Activated CD8-positive, alpha-beta memory T cell treated with anti-CD3 and anti-CD28 coated beads for 24 hours (primary cell): ENCODE measurements at regions not wholly inside any gene's neighbourhood (a gene's known extent, or its start where the extent isn't known, plus 50 kb on each side); places are given as distances from the start of the nearest gene placed in this dataset.
"Not testable (repeated sequence)": the region's sequence is repeated elsewhere in the genome, so short reads cannot be mapped to it uniquely, and the experiment has no call there.

ENCODE experiments used
- DNase-seq: peaks from one replicate; pipeline ENCODE4 v3.0.0-alpha.2; 2020

DNA sequence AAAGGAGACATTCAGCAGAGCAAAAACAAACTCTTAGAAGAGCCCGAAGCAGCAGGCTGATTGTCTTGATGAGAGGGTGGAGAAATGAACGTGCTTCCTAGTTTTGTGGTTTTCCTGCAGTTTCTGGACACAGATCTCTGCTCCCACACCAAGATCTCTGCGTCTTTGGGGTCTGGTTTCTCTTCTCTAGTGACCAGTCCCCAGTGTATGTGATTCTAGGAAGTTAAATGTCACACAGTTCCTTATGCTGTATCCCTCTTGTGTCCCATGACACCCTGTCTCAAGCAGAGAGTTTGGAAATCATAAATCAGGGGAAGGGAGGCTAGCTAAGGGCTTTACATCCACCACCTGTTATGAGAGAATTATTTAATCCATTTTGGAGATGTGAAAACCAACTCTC is 55.4 kb upstream of the KLF14 start:
- no peak for DNase-seq

GRCh38 chr7:130791746-130792145 is 57.7 kb upstream of the KLF14 start:
- no peak for DNase-seq

DNA sequence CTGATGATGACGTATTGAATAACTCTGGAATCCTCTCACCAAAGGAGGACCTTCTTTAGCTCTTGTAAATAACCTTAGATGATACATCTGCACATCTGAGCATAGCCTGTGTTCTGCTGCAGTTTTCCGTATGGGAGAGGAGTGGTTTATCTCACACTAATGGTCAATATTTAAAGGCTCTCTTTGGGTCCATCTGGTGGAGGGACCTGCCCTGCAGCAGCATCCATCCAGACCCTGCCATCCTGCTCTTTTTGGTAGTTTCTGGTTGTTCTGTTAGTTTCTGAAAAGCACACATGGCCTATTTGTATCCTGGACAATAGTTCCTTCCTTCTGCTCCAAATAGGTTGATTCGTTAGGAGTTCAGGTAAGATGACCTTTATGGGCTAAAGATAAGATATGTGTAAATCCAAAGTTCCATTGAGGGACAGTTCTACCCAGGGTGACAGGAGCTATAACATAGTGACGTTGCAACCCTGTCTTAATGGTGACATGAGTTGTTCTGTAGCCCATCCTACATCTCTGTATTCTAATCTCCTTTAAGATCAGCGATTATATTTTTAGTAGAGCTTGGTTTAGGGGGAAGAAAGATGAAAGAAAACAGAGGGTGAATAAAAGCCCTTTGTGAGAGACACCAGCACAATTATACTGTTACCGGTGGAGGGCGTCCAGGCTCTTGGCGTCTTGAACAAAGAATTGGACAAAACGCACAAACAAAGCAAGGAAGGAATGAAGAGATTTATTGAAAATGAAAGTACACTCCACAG is 60.0 kb upstream of the KLF14 start:
- no peak for DNase-seq

- no peak for DNase-seq
Measured at GRCh38 chr7:130794619-130794922, 60.6 kb upstream of the KLF14 start.

GRCh38 chr7:130796425-130796824 is 62.4 kb upstream of the KLF14 start:
- DNase-seq, result not testable (repeated sequence)

DNA sequence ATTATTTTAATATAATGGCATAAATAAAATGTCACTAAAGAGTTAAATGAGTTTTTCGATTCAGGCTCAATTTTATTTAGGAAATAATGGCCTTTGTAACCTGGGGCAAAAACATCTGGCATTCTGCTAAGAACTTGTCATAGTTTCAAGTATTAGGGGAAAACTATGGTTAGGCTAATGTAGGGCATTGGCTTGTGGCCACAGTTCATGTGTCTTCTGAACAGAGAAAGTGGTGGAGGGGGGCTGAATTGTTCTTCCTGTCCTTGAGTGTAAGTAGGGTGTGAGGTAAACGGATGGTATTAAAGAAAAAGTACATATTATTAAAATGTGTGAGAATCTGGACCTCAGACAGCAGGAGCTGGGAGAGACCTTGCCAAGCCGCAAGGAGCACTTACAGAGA is 69.1 kb upstream of the KLF14 start:
- no peak for DNase-seq

- DNase-seq, result no peak
Measured at GRCh38 chr7:130804220-130804619, 70.2 kb upstream of the KLF14 start.

- DNase-seq, result not testable (repeated sequence)
Measured at GRCh38 chr7:130812819-130813218, 78.8 kb upstream of the KLF14 start.

- no peak for DNase-seq
Measured at GRCh38 chr7:130814778-130815335, 80.8 kb upstream of the KLF14 start.

- no peak for DNase-seq
Measured at GRCh38 chr7:130818056-130818455, 84.0 kb upstream of the KLF14 start.

DNA sequence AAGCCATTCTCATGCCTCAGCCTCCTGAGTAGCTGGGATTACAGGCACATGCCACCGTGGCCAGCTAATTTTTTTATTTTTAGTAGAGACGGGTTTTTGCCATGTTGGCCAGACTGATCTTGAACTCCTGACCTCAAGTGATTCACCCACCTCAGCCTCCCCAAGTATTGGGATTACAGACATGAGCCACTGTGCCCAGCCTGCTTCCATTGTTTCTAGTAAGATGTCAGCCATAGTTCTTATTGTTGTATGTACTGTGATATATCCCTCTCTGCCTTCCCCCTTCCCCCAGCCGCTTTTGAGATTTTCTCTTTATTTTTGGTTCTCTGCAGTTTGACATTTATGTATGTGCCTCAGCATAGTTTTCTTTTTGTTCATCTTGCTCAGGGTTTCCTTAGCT is 87.9 kb upstream of the KLF14 start:
- no peak for DNase-seq

- no peak for DNase-seq
Measured at GRCh38 chr7:130822642-130823041, 88.6 kb upstream of the KLF14 start.

GRCh38 chr7:130823060-130823459 is 89.1 kb upstream of the KLF14 start:
- no peak for DNase-seq

DNA sequence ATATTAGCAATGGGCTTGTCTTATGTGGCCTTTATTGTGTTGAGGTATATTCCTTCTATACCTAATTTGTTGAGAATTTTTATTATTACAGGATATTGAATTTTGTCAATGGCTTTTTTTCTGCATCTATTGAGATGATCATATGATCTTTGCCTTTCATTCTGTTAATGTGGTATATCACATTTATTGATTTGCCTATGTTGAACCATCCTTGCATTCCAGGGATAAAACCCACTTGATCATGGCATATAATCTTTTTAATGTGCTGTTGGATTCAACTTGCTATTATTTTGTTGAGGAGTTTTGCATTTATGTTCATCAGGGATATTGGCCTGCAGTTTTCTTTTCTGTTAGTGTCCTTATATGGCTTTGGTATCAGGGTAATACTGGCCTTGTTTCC is 91.8 kb upstream of the KLF14 start:
- DNase-seq, result no peak

GRCh38 chr7:130829415-130829814 is 95.4 kb upstream of the KLF14 start:
- DNase-seq, result no peak

DNA sequence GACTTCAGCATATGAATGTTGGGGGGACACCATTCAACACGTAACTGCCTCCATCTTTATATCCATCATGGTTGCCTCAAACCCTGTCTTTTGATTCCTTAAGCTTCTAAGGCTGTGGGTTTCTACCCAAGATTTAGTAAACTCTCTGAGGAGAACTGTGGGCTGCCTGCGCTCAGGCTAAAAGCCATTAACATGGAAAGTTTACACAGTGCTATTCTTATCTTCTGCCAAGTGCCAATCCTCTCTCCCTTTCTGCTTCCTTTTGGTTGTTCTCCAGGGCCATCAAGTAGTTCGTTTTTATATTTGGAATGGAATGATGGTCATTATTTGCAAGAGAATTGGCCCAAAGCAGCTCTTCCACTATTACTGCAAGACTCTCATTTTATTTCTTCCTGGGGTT is 97.3 kb upstream of the KLF14 start:
- no peak for DNase-seq

DNA sequence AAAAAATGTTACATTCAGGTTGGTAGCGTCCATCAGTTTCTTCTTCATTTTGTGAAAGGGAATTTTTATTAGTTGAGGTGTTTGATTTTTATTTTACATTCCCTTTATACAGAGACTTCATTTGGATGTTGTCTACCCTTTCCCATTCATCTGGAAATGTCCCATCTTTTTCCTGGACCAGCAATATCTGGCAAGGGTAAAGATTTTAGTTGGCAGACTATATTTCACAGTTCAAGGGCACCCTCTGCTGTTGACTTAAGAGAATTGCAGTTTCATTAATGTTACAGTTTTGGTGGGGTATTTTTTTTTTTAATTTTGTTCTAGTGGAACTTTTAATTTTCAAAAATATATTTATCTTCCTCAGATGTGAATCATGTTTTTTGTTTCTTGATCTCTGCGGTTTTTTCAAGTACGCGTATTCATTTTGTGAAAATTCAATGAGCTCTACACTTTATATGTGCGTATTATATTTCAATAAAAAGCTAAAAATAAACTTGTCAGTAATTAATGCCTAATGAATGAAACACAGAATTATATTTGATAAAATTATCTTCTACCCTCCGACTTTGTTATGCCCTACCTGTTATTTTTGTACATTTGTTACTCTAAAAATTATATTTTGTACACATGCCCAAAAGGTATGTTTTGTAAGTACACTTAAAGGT is 97.9 kb upstream of the KLF14 start:
- no peak for DNase-seq

GRCh38 chr7:130838738-130839137 is 104.7 kb upstream of the KLF14 start:
- DNase-seq, result no peak

DNA sequence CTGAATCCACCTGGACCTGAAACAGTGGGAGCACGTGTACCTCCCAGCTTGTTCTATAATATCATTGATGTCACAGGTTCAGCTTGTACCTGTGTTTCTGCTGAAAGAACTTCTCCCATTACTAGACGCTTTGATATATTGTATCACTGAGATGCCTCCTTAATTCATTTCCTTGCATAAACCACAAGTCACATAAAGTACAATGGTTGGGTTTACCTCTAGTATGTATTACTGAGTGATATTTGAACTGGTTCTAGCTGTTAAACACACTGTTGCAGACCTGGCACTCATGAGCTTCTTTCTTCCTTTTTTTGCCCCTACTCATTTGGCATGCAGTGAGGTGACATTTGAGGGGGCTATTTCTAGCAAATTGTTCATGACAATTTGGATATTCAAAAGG is 106.6 kb upstream of the KLF14 start:
- no peak for DNase-seq

DNA sequence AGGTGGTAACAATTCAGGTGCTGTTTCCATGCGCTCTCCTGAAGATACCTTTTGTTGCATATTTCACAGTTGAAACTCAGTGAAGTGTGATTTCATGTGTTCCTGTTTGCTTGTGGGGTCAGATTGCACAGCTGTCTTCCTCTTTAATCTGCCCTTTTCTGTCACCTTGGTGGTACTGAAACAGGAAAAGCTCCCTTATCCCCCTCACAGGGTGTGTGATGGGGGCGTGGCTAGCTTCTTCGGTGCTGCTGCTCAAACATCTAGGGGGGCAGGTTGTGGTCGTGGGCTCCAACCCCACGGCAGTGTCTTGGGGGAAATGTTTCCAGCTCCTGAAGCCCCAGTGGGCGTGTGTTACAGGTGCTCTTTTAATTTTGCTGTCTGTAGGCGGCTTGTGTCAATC is 107.4 kb upstream of the KLF14 start:
- DNase-seq, result no peak

- DNase-seq, result no peak
Measured at GRCh38 chr7:130843703-130844102, 109.7 kb upstream of the KLF14 start.

DNA sequence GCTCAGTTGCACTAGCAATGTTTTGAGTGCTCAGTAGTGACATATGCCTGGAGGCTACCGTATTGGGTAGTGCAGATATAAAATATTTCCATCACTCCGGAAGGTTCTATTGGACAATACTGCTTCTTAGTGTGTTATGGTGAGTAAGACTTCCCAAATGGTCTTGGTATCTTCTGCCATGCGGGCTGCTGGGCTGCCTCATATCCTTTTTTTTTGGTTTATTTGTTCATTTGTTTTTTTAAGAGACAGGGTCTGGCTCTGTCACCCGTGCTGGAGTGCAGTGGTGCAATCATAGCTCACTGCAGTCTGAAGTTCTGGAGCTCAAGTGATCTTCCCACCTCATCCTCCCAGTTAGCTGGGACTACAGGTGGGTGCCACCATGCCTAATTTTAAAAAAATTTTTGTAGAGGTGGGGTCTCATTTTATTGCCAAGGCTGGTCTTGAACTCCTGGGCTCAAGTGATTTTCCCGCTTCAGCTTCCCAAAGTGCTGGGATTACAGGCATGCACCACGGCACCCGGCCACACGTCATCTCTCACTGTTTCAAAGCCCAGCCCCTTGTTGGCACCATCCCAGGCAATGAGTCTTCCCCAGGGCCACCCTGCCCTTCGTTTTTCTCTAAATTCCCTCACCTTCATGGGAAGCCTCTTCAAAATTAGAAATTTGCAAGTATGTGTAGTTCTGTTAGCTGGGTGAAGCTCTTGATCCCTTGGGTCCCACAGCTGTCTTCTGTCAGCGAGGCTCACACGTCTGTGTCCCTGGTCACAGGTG is 111.0 kb upstream of the KLF14 start:
- no peak for DNase-seq

DNA sequence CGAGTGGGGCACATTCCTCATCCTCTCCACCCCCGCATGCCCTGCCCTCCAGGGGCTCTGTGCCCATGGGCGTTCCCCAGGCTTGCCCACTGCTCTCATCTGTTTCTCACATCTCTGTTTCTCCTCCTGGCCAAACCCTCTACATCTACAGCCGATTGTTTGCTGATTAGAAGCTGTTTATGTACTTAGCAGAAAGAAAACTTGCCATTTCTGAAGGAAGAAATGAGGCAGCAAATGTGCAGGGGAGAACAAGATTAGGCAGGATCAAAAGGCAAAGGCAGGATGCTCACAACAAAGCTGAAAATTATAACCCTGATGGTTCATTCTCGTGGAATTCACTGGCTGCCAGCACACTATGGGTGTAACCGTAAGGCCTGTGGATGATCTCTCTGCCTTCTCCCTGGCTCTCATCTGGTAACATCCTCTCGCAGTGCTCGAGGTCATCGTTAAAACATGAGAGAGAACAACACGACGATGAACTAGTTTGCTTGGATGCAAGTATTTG is 111.6 kb upstream of the KLF14 start:
- DNase-seq, result no peak

GRCh38 chr7:130849604-130850003 is 115.6 kb upstream of the KLF14 start:
- DNase-seq, result no peak
